ENCODE measurements at regions not wholly inside any gene's neighbourhood (a gene's known extent, or its start where the extent isn't known, plus 50 kb on each side); places are given as distances from the start of the nearest gene placed in this dataset.

DNA sequence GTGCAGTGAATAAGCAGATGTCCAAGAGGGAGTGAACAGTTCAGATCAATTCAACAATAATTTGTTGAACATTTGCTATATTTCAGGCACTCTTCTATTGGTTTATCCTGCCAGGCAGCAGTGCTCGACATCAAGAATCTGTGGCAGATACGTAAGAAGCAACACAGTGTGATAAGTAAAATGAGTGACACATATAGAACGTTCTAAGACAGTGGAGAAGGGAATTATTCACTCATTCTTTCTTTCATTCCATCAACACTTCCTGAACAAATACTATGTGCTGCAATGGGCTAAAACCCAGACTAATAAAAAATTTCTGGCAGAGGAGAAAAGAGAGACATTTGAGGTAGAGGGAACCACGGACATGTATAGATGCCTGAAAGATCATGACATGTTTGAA lies 89.9 kb upstream of the GLIS3 start:
- no peaks in the 10 kb centered on the region for H3K36me3 ChIP-seq
- no peaks in the 10 kb centered on the region for H3K27me3 ChIP-seq
- H3K9me3 ChIP-seq: no peaks in the 10 kb centered on the region
- no peak for TF ChIP-seq POLR2A (IDR thresholded peaks at IDR 0.05)
- TF ChIP-seq, protein P1, sequence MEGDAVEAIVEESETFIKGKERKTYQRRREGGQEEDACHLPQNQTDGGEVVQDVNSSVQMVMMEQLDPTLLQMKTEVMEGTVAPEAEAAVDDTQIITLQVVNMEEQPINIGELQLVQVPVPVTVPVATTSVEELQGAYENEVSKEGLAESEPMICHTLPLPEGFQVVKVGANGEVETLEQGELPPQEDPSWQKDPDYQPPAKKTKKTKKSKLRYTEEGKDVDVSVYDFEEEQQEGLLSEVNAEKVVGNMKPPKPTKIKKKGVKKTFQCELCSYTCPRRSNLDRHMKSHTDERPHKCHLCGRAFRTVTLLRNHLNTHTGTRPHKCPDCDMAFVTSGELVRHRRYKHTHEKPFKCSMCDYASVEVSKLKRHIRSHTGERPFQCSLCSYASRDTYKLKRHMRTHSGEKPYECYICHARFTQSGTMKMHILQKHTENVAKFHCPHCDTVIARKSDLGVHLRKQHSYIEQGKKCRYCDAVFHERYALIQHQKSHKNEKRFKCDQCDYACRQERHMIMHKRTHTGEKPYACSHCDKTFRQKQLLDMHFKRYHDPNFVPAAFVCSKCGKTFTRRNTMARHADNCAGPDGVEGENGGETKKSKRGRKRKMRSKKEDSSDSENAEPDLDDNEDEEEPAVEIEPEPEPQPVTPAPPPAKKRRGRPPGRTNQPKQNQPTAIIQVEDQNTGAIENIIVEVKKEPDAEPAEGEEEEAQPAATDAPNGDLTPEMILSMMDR (IDR thresholded peaks at IDR 0.05): no peak
- TF ChIP-seq POLR2AphosphoS5 (IDR thresholded peaks at IDR 0.05): no peak
- no peak overlapping the region for H3K4me3 ChIP-seq
- H3K27ac ChIP-seq: no peak overlapping the region
- DNase-seq (ENCODE audit: low spot score in 2 of 2): no peak
- no peaks in the 10 kb centered on the region for H3K4me1 ChIP-seq
- intact Hi-C loops (cut with DNase I; ENCODE audit: low total_unique reads): no loop called here

DNA sequence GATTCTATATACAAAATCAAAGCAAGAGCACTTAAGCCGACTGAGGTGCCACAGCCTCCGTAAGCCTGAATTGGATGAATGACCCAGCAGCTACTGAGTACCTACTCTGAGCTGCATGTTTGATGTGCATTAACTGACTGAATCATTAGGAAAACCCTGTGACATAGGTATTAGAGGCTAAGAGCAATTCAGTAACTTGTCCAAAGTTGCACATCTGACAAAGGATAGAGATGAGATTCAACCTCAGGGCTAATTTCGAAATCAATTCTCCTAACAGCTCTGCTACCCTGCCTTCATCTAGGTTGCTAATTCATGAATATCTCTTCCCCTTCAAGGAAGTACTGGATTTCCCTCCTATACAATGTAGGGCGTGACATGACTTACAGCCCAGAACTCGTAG lies 89.1 kb upstream of the GLIS3 start:
- H3K27me3 ChIP-seq: no peaks in the 10 kb centered on the region

DNA sequence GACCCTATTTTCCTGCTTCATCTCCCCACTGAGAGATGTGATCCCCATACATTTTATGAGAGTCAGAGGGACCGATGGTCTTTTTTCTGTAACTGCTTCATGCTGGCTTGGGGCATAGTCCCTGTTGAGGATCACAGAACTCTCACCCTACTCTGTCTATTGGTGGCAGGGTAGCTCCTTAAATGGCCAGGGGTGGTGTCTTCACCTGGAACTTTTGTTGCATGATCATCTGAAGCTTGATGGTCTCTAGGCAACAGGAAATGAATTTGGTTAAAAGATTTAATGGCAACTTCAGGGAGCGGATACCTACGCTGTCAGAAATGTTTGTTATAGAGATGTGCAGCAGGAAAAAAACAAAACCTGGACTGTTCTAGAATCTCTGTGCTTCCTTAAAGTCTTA lies 87.0 kb upstream of the GLIS3 start:
- H3K9me3 ChIP-seq: no peaks in the 10 kb centered on the region
- DNase-seq (ENCODE audit: low spot score in 2 of 2): no peak
- intact Hi-C loops (cut with DNase I; ENCODE audit: low total_unique reads): no loop called here

More for the DNA sequence above, 89.1 kb upstream of the GLIS3 start:
- Histone ChIP-seq H3K4me3 (no peak overlapping the region), H3K27ac (no peak overlapping the region), H3K36me3 (no peaks in the 10 kb centered on the region), H3K9me3 (no peaks in the 10 kb centered on the region), H3K4me1 (no peaks in the 10 kb centered on the region)
- TF ChIP-seq, protein P1 (IDR thresholded peaks at IDR 0.05): no peak
- no peak for TF ChIP-seq POLR2AphosphoS5 (IDR thresholded peaks at IDR 0.05)
- intact Hi-C loops (cut with DNase I; ENCODE audit: low total_unique reads): no loop called here
- DNase-seq (ENCODE audit: low spot score in 2 of 2): no peak

DNA sequence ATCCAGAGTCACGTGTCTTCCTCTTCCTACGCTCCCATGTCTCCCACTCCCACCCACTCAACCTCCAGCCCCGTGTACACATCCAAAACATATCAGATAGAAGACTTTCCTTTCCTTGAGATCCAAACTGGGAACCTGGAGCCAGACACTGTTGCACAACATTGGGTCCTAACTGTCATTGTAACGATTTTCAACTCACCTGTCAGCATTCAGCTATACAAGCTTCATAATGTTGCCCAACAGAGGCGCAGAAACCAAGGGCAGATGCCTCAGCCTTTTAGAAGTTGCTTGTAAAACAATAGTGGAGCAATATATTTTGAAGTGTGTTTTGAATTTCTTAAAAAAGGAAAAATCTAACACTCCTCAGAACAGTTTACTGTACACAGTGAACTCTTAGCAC lies 84.9 kb upstream of the GLIS3 start:
- Histone ChIP-seq H3K27me3 (no peaks in the 10 kb centered on the region), H3K4me3 (no peak overlapping the region), H3K4me1 (no peaks in the 10 kb centered on the region), H3K27ac (no peak overlapping the region), H3K36me3 (no peaks in the 10 kb centered on the region), H3K9me3 (no peaks in the 10 kb centered on the region)
- TF ChIP-seq POLR2AphosphoS5 (IDR thresholded peaks at IDR 0.05): no peak
- TF ChIP-seq, protein P1 (IDR thresholded peaks at IDR 0.05): no peak
- no peak for TF ChIP-seq POLR2A (IDR thresholded peaks at IDR 0.05)
- intact Hi-C loops (cut with DNase I; ENCODE audit: low total_unique reads): no loop called here
- no peak for DNase-seq (ENCODE audit: low spot score in 2 of 2)

More for the DNA sequence above, 87.0 kb upstream of the GLIS3 start:
- no peak for TF ChIP-seq POLR2A (IDR thresholded peaks at IDR 0.05)
- TF ChIP-seq, protein P1 (IDR thresholded peaks at IDR 0.05): no peak
- TF ChIP-seq POLR2AphosphoS5 (IDR thresholded peaks at IDR 0.05): no peak
- Histone ChIP-seq H3K27ac (no peak overlapping the region), H3K36me3 (no peaks in the 10 kb centered on the region), H3K4me1 (no peaks in the 10 kb centered on the region), H3K27me3 (no peaks in the 10 kb centered on the region), H3K4me3 (no peak overlapping the region)

DNA sequence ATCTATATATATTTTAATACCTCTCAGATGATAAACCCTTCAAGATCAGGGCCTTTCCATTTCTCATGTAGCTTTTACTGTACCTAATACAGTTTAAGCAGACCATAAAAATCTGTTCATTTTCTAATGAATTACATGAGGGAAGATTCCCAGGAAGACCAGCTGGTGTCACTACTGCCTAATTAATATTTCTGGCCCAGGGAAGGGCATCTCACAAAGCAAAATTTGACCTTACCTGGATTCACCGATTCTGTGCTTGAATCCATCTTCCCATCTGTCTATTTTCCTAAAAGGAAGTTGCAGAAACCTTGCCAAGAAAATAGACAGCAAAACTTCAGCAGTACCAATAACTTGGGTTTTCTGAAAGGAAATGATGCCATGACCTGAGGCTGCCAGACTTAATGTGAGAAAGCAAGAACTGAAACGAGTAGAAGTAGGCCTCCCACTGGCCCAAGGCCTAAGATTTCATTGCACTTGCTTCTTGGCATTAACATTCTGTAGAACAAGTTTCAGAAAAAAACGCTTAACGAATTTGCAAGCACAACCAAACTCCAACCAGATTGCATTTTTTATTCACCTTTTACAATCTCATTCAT lies 83.0 kb upstream of the GLIS3 start:
- H3K36me3 ChIP-seq: no peaks in the 10 kb centered on the region
- TF ChIP-seq, protein P1 (IDR thresholded peaks at IDR 0.05): peak in 2 of 3 donors; percentile 45 to 57
- TF ChIP-seq POLR2AphosphoS5 (IDR thresholded peaks at IDR 0.05) (no peak), POLR2A (IDR thresholded peaks at IDR 0.05) (no peak)
- intact Hi-C loops (cut with DNase I; ENCODE audit: low total_unique reads): no loop called here

More for the DNA sequence above, 83.0 kb upstream of the GLIS3 start:
- no peak overlapping the region for H3K27ac ChIP-seq
- H3K4me1 ChIP-seq: no peaks in the 10 kb centered on the region
- no peaks in the 10 kb centered on the region for H3K9me3 ChIP-seq
- no peaks in the 10 kb centered on the region for H3K27me3 ChIP-seq
- H3K4me3 ChIP-seq: no peak overlapping the region
- DNase-seq (ENCODE audit: low spot score in 2 of 2): no peak
